ENCODE measurements at regions not wholly inside any gene's neighbourhood (a gene's known extent, or its start where the extent isn't known, plus 50 kb on each side); places are given as distances from the start of the nearest gene placed in this dataset.

GRCh38 chr12:127536833-127537428 is 730.0 kb upstream of the TMEM132C start:
- H4K8ac ChIP-seq (replicated peaks; ENCODE audit: insufficient read length, low read depth, low read length), result no peak overlapping the region
- Mint-ChIP-seq H3K27me3 (ENCODE audit: low read depth) (no peaks in the 10 kb centered on the region), H3K4me3 (no peak overlapping the region), H3K36me3 (ENCODE audit: insufficient read depth in 1 of 3, low read depth in 3 of 3) (peaks cover 0 to 7% (median 2%) of the 10 kb centered on the region in 3 experiments; a peak in 2 of 7 replicates), H3K9me3 (peaks cover 6 to 8% of the 10 kb centered on the region in 2 experiments), H3K27ac (no peak overlapping the region), H3K4me1 (peaks cover 15 to 22% of the 10 kb centered on the region in 2 experiments)
- no peaks in the 10 kb centered on the region; the same call in 1 of the 2 replicates for H3K4me1 ChIP-seq (ENCODE audit: insufficient read depth, low read length)
- H2BK12ac ChIP-seq (ENCODE audit: insufficient read length, low read depth, low read length), result no peak overlapping the region
- H2AFZ ChIP-seq (ENCODE audit: low read length), result no peak overlapping the region
- H2BK15ac ChIP-seq (ENCODE audit: low read depth, low read length), result no peak overlapping the region
- H3K9ac ChIP-seq (ENCODE audit: extremely low read depth, insufficient read length, low read length), result no peak overlapping the region
- no peak overlapping the region for H3K18ac ChIP-seq (ENCODE audit: insufficient read length, low read depth, low read length)
- no peak overlapping the region for H3K4ac ChIP-seq (ENCODE audit: low read depth, low read length)
- no peaks in the 10 kb centered on the region for H3K79me2 ChIP-seq (ENCODE audit: insufficient read depth, low read length)
- H2BK120ac ChIP-seq (ENCODE audit: low read depth, low read length, poor library complexity, severe bottlenecking), result no peak overlapping the region
- no peaks in the 10 kb centered on the region for H3K23me2 ChIP-seq (ENCODE audit: insufficient read length, low read depth, low read length, poor library complexity, severe bottlenecking)
- no peak overlapping the region for H4K91ac ChIP-seq (ENCODE audit: insufficient read length, low read depth, low read length)
- WGBS (ENCODE audit: extremely low coverage, insufficient read length, low lambda C conversion rate), result no CpG with 5 or more reads among the region's 1 CpG
- no peak overlapping the region for H3K14ac ChIP-seq (ENCODE audit: insufficient read depth, low read length)
- H3K23ac ChIP-seq (ENCODE audit: insufficient read length, low read depth, low read length), result no peak overlapping the region
- no peak overlapping the region for H3K27ac ChIP-seq (ENCODE audit: insufficient read length, low read depth, low read length)
- H3K4me2 ChIP-seq (ENCODE audit: insufficient read depth, insufficient read length, low read length), result no peak overlapping the region
- no peak overlapping the region for H2BK5ac ChIP-seq (ENCODE audit: insufficient read length, low read length)
- no peak overlapping the region for H3K56ac ChIP-seq (ENCODE audit: insufficient read length, low read depth, low read length)
- no peaks in the 10 kb centered on the region for H3K27me3 ChIP-seq (ENCODE audit: insufficient read depth, low read length)
- H2AK5ac ChIP-seq (ENCODE audit: insufficient read length, low read length), result no peak overlapping the region
- DNase-seq, result no peak
- no peak overlapping the region for H4K5ac ChIP-seq (ENCODE audit: insufficient read length, low read depth, low read length)
- TF ChIP-seq, protein P1, sequence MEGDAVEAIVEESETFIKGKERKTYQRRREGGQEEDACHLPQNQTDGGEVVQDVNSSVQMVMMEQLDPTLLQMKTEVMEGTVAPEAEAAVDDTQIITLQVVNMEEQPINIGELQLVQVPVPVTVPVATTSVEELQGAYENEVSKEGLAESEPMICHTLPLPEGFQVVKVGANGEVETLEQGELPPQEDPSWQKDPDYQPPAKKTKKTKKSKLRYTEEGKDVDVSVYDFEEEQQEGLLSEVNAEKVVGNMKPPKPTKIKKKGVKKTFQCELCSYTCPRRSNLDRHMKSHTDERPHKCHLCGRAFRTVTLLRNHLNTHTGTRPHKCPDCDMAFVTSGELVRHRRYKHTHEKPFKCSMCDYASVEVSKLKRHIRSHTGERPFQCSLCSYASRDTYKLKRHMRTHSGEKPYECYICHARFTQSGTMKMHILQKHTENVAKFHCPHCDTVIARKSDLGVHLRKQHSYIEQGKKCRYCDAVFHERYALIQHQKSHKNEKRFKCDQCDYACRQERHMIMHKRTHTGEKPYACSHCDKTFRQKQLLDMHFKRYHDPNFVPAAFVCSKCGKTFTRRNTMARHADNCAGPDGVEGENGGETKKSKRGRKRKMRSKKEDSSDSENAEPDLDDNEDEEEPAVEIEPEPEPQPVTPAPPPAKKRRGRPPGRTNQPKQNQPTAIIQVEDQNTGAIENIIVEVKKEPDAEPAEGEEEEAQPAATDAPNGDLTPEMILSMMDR (conservative IDR thresholded peaks at IDR 0.05), result no peak
- no peaks in the 10 kb centered on the region for H3K9me3 ChIP-seq (ENCODE audit: control insufficient read depth, low read depth, low read length)
- H3T11ph ChIP-seq (ENCODE audit: low read length), result no peak overlapping the region
- no peak overlapping the region for H2BK20ac ChIP-seq (ENCODE audit: low read depth, low read length, poor library complexity, severe bottlenecking)
- H3K79me1 ChIP-seq (ENCODE audit: insufficient read depth, low read depth, low read length, poor library complexity, severe bottlenecking), result no peaks in the 10 kb centered on the region
- H4K20me1 ChIP-seq (ENCODE audit: control insufficient read depth, insufficient read depth, insufficient read length), result no peaks in the 10 kb centered on the region

Data from H9 (cell line).